ENCODE measurements at regions not wholly inside any gene's neighbourhood (a gene's known extent, or its start where the extent isn't known, plus 50 kb on each side); places are given as distances from the start of the nearest gene placed in this dataset.
"Not testable (repeated sequence)": the region's sequence is repeated elsewhere in the genome, so short reads cannot be mapped to it uniquely, and the experiment has no call there.

- TF ChIP-seq CTCF (IDR thresholded peaks at IDR 0.05; ENCODE audit: low read depth, low read length) = no peak
- H3K4me3 ChIP-seq (ENCODE audit: low read depth, low read length) = no peak overlapping the region
These were observed 263.9 kb downstream of the MYCN start for GRCh38 chr2:16204251-16204650.

GRCh38 chr2:16203691-16204090, 263.3 kb downstream of the MYCN start:
- no peak for TF ChIP-seq CTCF (IDR thresholded peaks at IDR 0.05; ENCODE audit: low read depth, low read length)
- no peak overlapping the region for H3K4me3 ChIP-seq (ENCODE audit: low read depth, low read length)

- no peak for TF ChIP-seq CTCF (IDR thresholded peaks at IDR 0.05; ENCODE audit: low read depth, low read length)
- no peak overlapping the region for H3K4me3 ChIP-seq (ENCODE audit: low read depth, low read length)
These were observed 262.7 kb downstream of the MYCN start for GRCh38 chr2:16203069-16203468.

- TF ChIP-seq CTCF (IDR thresholded peaks at IDR 0.05; ENCODE audit: low read depth, low read length) = no peak
- H3K4me3 ChIP-seq (ENCODE audit: low read depth, low read length) = no peak overlapping the region
These were observed 262.1 kb downstream of the MYCN start for GRCh38 chr2:16202266-16203020.

- TF ChIP-seq CTCF (IDR thresholded peaks at IDR 0.05; ENCODE audit: low read depth, low read length) = no peak
- no peak overlapping the region for H3K4me3 ChIP-seq (ENCODE audit: low read depth, low read length)
These were observed 261.5 kb downstream of the MYCN start for GRCh38 chr2:16201848-16202247.

GRCh38 chr2:16200554-16201193, 260.3 kb downstream of the MYCN start:
- TF ChIP-seq CTCF (IDR thresholded peaks at IDR 0.05; ENCODE audit: low read depth, low read length) = no peak
- no peak overlapping the region for H3K4me3 ChIP-seq (ENCODE audit: low read depth, low read length)

- H3K4me3 ChIP-seq (ENCODE audit: low read depth, low read length) = no peak overlapping the region
- TF ChIP-seq CTCF (IDR thresholded peaks at IDR 0.05; ENCODE audit: low read depth, low read length) = no peak
These were observed 259.7 kb downstream of the MYCN start for GRCh38 chr2:16199882-16200553.

GRCh38 chr2:16199241-16199640, 258.9 kb downstream of the MYCN start:
- H3K4me3 ChIP-seq (ENCODE audit: low read depth, low read length) = not testable (repeated sequence)
